DOHH2 (cell line): ENCODE measurements at regions not wholly inside any gene's neighbourhood (a gene's known extent, or its start where the extent isn't known, plus 50 kb on each side); places are given as distances from the start of the nearest gene placed in this dataset.

ENCODE experiments used
- EZH2phosphoT487 ChIP-seq: fragments of 200-600 bp; sonication (generic); IDR thresholded peaks from 2 replicates; pipeline ENCODE4 v1.6.1; 2017; ENCODE audit warnings: borderline replicate concordance, mild to moderate bottlenecking, antibody characterized with exemption, low read length, moderate library complexity, mixed read lengths
- TF ChIP-seq, protein P1 (sequence below): fragments of 200-600 bp; sonication (generic); IDR thresholded peaks from one replicate; pipeline ENCODE4 v1.5.1; 2014; ENCODE audit warnings: antibody characterized with exemption, mild to moderate bottlenecking, low read depth, low read length; ENCODE audit not compliant: poor library complexity, severe bottlenecking

DNA sequence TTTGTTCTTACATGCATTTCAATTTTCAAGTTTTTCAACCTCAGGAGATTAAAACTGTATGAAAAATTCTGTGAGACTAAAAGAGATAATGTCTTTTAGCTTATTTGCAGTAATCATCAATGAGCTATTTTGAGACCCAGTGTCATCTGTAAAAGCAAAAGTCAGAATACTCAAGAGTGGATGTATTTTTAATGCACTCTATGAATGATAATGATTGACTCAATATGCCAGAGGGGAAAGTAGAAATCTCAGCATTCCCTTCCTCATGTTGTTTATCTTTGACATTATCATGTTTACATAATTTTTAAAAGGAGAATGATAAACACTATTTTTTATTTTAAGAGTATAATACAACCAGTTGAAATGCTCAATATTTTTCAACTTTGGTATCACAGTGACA, 162.1 kb downstream of the MMUT start:
- TF ChIP-seq, protein P1, sequence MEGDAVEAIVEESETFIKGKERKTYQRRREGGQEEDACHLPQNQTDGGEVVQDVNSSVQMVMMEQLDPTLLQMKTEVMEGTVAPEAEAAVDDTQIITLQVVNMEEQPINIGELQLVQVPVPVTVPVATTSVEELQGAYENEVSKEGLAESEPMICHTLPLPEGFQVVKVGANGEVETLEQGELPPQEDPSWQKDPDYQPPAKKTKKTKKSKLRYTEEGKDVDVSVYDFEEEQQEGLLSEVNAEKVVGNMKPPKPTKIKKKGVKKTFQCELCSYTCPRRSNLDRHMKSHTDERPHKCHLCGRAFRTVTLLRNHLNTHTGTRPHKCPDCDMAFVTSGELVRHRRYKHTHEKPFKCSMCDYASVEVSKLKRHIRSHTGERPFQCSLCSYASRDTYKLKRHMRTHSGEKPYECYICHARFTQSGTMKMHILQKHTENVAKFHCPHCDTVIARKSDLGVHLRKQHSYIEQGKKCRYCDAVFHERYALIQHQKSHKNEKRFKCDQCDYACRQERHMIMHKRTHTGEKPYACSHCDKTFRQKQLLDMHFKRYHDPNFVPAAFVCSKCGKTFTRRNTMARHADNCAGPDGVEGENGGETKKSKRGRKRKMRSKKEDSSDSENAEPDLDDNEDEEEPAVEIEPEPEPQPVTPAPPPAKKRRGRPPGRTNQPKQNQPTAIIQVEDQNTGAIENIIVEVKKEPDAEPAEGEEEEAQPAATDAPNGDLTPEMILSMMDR = no peak
- no peak for TF ChIP-seq EZH2phosphoT487
